Stimulated activated memory B cell treated with anti-CD40 and anti-IgM and Interleukin-4, amounts not matched to agents 10 μg/mL and 1 μg/mL and 100 μg/mL, for 72 hours (primary cell): ENCODE measurements at regions not wholly inside any gene's neighbourhood (a gene's known extent, or its start where the extent isn't known, plus 50 kb on each side); places are given as distances from the start of the nearest gene placed in this dataset.

Experiments used
- ATAC-seq: fragments of 150-1000 bp; cut with Tn5 transposase; 2 replicates; pipeline ENCODE4 v1.10.0; 2021
- H3K27ac Mint-ChIP-seq: one replicate; pipeline ENCODE4 v1.8.0; 2022; ENCODE audit warnings: mild to moderate bottlenecking, mixed read lengths
- H3K27me3 Mint-ChIP-seq: one replicate; pipeline ENCODE4 v1.8.0; 2022; ENCODE audit warnings: mixed read lengths
- H3K36me3 Mint-ChIP-seq: one replicate; pipeline ENCODE4 v1.8.0; 2022; ENCODE audit warnings: mixed read lengths
- H3K4me1 Mint-ChIP-seq: one replicate; pipeline ENCODE4 v1.8.0; 2022; ENCODE audit warnings: mixed read lengths
- H3K4me3 Mint-ChIP-seq: one replicate; pipeline ENCODE4 v1.8.0; 2022; ENCODE audit warnings: mild to moderate bottlenecking, moderate library complexity, mixed read lengths
- H3K9me3 Mint-ChIP-seq: one replicate; pipeline ENCODE4 v1.8.0; 2022; ENCODE audit warnings: mixed read lengths

GRCh38 chr12:65536351-65536750 lies 257.9 kb downstream of the MSRB3 start:
- Mint-ChIP-seq H3K9me3 (peaks cover 14% of the 10 kb centered on the region), H3K4me1 (no peaks in the 10 kb centered on the region), H3K4me3 (no peak overlapping the region), H3K27me3 (peaks cover 8% of the 10 kb centered on the region), H3K36me3 (no peaks in the 10 kb centered on the region), H3K27ac (no peak overlapping the region)
- ATAC-seq: no peak

DNA sequence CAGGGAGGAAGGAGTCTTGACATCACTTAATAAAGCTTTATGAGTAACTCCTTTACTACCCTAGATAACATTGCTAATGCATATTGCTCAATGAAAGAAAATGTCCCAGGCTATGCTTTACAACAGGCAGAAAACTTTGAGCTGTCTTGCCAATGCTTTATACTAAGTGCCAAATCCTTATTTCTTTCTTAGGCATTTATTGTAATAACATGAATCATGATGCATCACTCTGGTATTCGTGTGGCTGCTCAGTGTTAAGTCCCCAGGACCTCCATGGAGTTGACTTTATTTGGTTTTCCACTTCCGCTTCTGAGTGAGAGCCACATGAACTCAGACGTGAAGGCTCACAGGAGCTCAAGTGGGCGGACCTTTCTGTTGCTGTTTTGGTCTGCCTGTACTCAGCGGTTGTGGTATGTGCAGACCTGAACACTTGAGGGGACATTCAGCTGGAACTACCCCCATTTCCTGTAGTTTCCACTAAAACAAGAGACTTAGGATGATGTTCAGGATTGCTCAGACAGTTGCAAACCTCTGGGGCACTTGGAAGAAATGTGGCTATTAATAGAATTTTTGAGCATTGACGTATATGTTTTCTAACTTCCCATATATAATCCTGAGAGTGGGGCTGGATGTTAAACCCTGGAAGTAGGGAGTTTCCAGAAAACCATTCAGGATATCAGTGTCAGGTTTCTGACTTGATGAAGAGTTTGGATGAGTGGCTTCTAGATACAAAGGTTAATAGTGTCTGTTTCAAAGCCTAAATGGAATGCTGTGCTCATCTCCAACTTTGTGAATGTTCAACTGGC lies 258.6 kb downstream of the MSRB3 start:
- Mint-ChIP-seq H3K27ac (no peak overlapping the region), H3K4me1 (no peaks in the 10 kb centered on the region), H3K27me3 (peaks cover 8% of the 10 kb centered on the region), H3K9me3 (peaks cover 14% of the 10 kb centered on the region), H3K36me3 (no peaks in the 10 kb centered on the region), H3K4me3 (no peak overlapping the region)
- ATAC-seq: no peak

- peaks cover 14% of the 10 kb centered on the region for H3K9me3 Mint-ChIP-seq
- peaks cover 7% of the 10 kb centered on the region for H3K27me3 Mint-ChIP-seq
- no peak overlapping the region for H3K27ac Mint-ChIP-seq
- H3K4me3 Mint-ChIP-seq: no peak overlapping the region
- H3K36me3 Mint-ChIP-seq: no peaks in the 10 kb centered on the region
- no peak for ATAC-seq
- H3K4me1 Mint-ChIP-seq: no peaks in the 10 kb centered on the region
These were observed 259.5 kb downstream of the MSRB3 start for GRCh38 chr12:65537978-65538377.

DNA sequence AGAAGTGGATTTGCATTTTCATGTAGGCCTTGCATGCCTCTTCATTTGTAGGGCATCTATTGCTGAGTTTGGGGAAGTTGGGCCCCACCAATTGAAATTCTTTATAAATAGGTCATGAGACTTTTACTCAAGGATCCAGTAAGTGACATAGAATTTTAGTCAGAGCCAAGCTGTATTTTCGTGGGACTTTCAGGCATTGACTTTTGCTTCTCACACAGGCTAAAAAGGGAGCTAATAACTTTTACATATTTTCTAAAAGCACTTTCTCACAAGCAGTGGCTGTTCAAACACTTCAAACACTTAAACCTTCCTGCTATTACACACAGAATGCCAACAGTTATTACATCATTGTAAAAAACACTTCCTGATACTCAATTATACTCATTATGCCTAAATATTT lies 260.5 kb downstream of the MSRB3 start:
- ATAC-seq: no peak
- H3K4me1 Mint-ChIP-seq: no peaks in the 10 kb centered on the region
- H3K4me3 Mint-ChIP-seq: no peak overlapping the region
- peaks cover 11% of the 10 kb centered on the region for H3K9me3 Mint-ChIP-seq
- H3K36me3 Mint-ChIP-seq: no peaks in the 10 kb centered on the region
- H3K27ac Mint-ChIP-seq: no peak overlapping the region
- no peaks in the 10 kb centered on the region for H3K27me3 Mint-ChIP-seq

DNA sequence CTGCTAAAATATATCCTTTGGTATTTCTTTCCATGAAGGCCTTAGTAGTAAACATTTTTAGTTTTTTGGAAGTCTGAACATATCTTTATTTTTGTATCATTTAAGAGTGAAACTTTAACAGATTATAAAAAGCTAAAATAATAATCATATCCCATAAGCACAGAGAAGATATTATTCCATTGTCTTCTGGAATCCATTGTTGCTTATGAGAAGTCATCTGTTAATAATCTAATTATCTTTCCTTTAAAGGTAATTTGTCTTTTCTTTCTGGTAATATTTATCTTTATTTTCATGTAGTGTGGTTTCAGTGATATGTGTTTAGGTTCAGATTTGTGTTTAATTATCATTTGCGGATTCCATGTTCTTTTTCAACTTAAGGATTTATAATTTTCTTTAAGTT lies 261.7 kb downstream of the MSRB3 start:
- Mint-ChIP-seq H3K4me1 (no peaks in the 10 kb centered on the region), H3K9me3 (peaks cover 11% of the 10 kb centered on the region), H3K27ac (no peak overlapping the region), H3K36me3 (no peaks in the 10 kb centered on the region), H3K4me3 (no peak overlapping the region), H3K27me3 (no peaks in the 10 kb centered on the region)
- no peak for ATAC-seq

GRCh38 chr12:65546528-65546927 lies 268.0 kb downstream of the MSRB3 start:
- Mint-ChIP-seq H3K27me3 (no peaks in the 10 kb centered on the region), H3K36me3 (no peaks in the 10 kb centered on the region), H3K4me3 (no peak overlapping the region), H3K27ac (no peak overlapping the region), H3K9me3 (no peaks in the 10 kb centered on the region), H3K4me1 (no peaks in the 10 kb centered on the region)
- ATAC-seq: no peak

DNA sequence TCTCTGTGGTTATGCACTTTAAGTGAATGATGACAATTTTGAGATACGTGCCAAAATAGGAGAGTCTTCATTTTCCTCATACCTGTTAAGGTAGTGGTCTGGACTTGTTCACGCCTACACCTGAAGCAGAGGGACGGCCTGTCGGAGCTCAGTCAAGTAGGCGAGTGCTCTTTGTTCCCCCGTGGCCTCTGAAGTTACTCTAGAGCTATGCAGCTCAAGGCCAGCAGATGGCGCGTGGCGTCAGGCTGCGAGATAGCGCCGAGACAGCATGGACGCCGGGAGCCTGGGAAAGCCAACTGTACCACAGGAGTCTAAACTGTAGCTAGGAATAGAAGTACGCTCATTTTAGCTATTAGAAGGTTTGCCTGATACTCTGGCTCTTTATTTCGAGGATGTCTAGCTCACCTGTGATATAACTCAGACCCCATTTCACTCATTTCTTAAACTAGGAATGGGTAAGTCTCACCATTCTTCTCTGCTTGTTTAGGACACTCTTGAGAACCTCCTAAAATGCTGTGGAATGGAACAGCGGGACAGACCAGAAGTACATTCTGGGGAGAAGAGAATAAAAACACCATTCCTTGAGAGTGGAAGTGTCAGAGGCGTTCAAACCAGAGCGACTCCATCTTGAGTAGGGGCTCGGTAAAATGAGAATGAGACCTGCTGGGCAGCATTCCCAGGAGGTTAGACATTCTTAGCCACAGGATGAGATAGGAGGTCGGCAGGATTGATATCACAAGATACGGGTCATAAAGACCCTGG lies 267.4 kb upstream of the HMGA2 start:
- Mint-ChIP-seq H3K4me3 (no peak overlapping the region), H3K9me3 (no peaks in the 10 kb centered on the region), H3K4me1 (no peaks in the 10 kb centered on the region), H3K36me3 (no peaks in the 10 kb centered on the region), H3K27ac (no peak overlapping the region), H3K27me3 (peaks cover 10% of the 10 kb centered on the region)
- ATAC-seq: peak; percentile 71

DNA sequence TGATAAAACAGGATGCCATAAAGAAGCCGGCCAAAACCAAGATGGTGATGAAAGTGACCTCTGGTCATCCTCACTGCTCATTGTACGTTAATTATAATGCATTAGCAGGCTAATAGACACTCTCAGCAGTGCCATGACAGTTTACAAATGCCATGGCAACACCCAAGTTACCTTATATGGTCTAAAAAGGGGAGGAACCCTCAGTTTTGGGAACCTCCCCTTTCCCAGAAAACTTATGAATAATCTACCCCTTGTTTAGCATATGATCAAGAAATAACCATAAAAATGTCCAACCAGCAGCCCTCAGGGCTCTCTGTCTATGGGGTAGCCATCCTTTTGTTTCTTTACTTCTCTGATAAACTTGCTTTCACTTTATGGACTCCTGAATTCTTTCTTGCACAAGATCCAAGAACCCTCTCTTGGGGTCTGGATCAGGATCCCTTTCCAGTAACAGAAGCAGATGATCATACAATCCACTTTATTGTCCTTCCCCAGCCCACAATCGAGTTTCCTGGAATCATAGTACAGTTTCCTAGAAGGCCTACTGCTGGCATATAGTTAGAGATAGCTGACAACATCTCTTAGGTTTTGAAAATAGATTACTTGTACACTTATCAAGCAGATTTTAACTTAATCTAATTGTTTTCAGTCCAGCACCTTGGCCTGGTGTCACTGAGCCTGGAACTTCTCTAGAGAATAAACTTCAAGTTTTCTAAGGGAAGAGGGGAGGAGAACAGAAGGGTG lies 266.7 kb upstream of the HMGA2 start:
- no peak for ATAC-seq
- Mint-ChIP-seq H3K36me3 (no peaks in the 10 kb centered on the region), H3K27ac (no peak overlapping the region), H3K27me3 (peaks cover 10% of the 10 kb centered on the region), H3K4me3 (no peak overlapping the region), H3K4me1 (no peaks in the 10 kb centered on the region), H3K9me3 (no peaks in the 10 kb centered on the region)

- Mint-ChIP-seq H3K4me3 (no peak overlapping the region), H3K27me3 (peaks cover 10% of the 10 kb centered on the region), H3K4me1 (no peaks in the 10 kb centered on the region), H3K9me3 (no peaks in the 10 kb centered on the region), H3K36me3 (no peaks in the 10 kb centered on the region), H3K27ac (no peak overlapping the region)
- no peak for ATAC-seq
These were observed 264.0 kb upstream of the HMGA2 start for GRCh38 chr12:65560286-65560685.

GRCh38 chr12:65561798-65562382 lies 262.4 kb upstream of the HMGA2 start:
- Mint-ChIP-seq H3K36me3 (no peaks in the 10 kb centered on the region), H3K4me3 (no peak overlapping the region), H3K4me1 (no peaks in the 10 kb centered on the region), H3K27ac (no peak overlapping the region), H3K27me3 (peaks cover 7% of the 10 kb centered on the region), H3K9me3 (no peaks in the 10 kb centered on the region)
- no peak for ATAC-seq

- no peaks in the 10 kb centered on the region for H3K36me3 Mint-ChIP-seq
- H3K27ac Mint-ChIP-seq: no peak overlapping the region
- no peaks in the 10 kb centered on the region for H3K4me1 Mint-ChIP-seq
- peaks cover 8% of the 10 kb centered on the region for H3K27me3 Mint-ChIP-seq
- peaks cover 3% of the 10 kb centered on the region for H3K9me3 Mint-ChIP-seq
- H3K4me3 Mint-ChIP-seq: no peak overlapping the region
- ATAC-seq: no peak
These were observed 258.4 kb upstream of the HMGA2 start for GRCh38 chr12:65565601-65566560.

DNA sequence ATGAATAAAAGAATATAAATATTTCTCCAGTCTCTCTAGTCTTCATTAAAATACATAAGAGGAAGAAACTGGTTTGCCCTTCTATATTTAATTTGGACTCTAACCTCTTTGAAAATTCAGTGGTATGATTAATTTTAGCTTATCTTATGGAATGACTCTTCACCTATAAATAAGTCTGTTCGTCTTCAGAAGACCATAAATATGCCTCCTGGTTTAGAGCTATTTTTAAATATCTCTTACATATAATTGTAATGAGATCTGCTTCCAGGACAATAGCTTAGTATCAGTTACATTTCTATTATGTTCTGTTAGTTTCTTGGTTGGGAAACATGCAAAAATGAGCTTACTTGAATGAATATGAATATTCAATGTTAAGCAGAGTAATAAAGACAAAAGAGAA lies 257.5 kb upstream of the HMGA2 start:
- H3K9me3 Mint-ChIP-seq: peaks cover 3% of the 10 kb centered on the region
- H3K27ac Mint-ChIP-seq: no peak overlapping the region
- no peaks in the 10 kb centered on the region for H3K4me1 Mint-ChIP-seq
- ATAC-seq: no peak
- no peaks in the 10 kb centered on the region for H3K36me3 Mint-ChIP-seq
- no peak overlapping the region for H3K4me3 Mint-ChIP-seq
- H3K27me3 Mint-ChIP-seq: peaks cover 8% of the 10 kb centered on the region

- Mint-ChIP-seq H3K36me3 (no peaks in the 10 kb centered on the region), H3K9me3 (peaks cover 3% of the 10 kb centered on the region), H3K27me3 (peaks cover 8% of the 10 kb centered on the region), H3K4me3 (no peak overlapping the region), H3K4me1 (no peaks in the 10 kb centered on the region), H3K27ac (no peak overlapping the region)
- ATAC-seq: no peak
These were observed 256.5 kb upstream of the HMGA2 start for GRCh38 chr12:65567820-65568219.

- H3K4me1 Mint-ChIP-seq: no peaks in the 10 kb centered on the region
- no peak for ATAC-seq
- peaks cover 8% of the 10 kb centered on the region for H3K9me3 Mint-ChIP-seq
- H3K36me3 Mint-ChIP-seq: no peaks in the 10 kb centered on the region
- peaks cover 8% of the 10 kb centered on the region for H3K27me3 Mint-ChIP-seq
- H3K27ac Mint-ChIP-seq: no peak overlapping the region
- no peak overlapping the region for H3K4me3 Mint-ChIP-seq
These were observed 255.8 kb upstream of the HMGA2 start for GRCh38 chr12:65568517-65568916.
